IMR-90 (cell line): ENCODE measurements at regions not wholly inside any gene's neighbourhood (a gene's known extent, or its start where the extent isn't known, plus 50 kb on each side); places are given as distances from the start of the nearest gene placed in this dataset.

ENCODE experiments used
- ATAC-seq: fragments of 200-7000 bp; cut with Tn5 transposase; 2 replicates; pipeline ENCODE4 v1.9.1; 2020; ENCODE audit warnings: low read depth, mild to moderate bottlenecking, moderate library complexity
- BruUV-seq: library from RNA; stranded (reverse); fragments of 400-500 nt; replicated peaks from 2 replicates; lab custom pipeline; 2021; lab: Mats Ljungman, UMichigan
- CTCF ChIA-PET: fragments of 300-600 bp; formaldehyde crosslinking; extraction: SDS; loops from one replicate; lab custom pipeline; 2021; ENCODE audit warnings: antibody characterized with exemption; lab: Yijun Ruan, JAX
- POLR2A ChIA-PET: fragments of 300-600 bp; sonication (Branson Sonifier 250); formaldehyde crosslinking; loops from one replicate; lab custom pipeline; 2022; ENCODE audit warnings: antibody characterized with exemption; ENCODE audit not compliant: unreplicated experiment; lab: Charles Lee
- DNase-seq: peaks from one replicate; pipeline ENCODE4 v3.0.0; 2013
- H2AFZ ChIP-seq: replicated peaks from 2 replicates; pipeline ENCODE3; 2013; ENCODE audit warnings: low read length, mild to moderate bottlenecking; ENCODE audit not compliant: poor library complexity
- H2AK5ac ChIP-seq: 2 replicates; pipeline ENCODE4 v1.6.1; 2013; ENCODE audit warnings: low read depth, low read length, inconsistent platforms
- H2AK9ac ChIP-seq: replicated peaks from 2 replicates; pipeline ENCODE3; 2013; ENCODE audit warnings: mild to moderate bottlenecking, low read depth, low read length, moderate library complexity; ENCODE audit not compliant: poor library complexity
- H2BK120ac ChIP-seq: 2 replicates; pipeline ENCODE4 v1.6.1; 2013; ENCODE audit warnings: low read depth, low read length, inconsistent platforms
- H2BK15ac ChIP-seq: 3 replicates; pipeline ENCODE4 v1.6.1; 2013; ENCODE audit warnings: low read depth, low read length, inconsistent platforms
- H2BK20ac ChIP-seq: 2 replicates; pipeline ENCODE4 v1.6.1; 2013; ENCODE audit warnings: low read depth, mild to moderate bottlenecking, inconsistent platforms, low read length, moderate library complexity
- H2BK5ac ChIP-seq: 2 replicates; pipeline ENCODE4 v1.6.1; 2013; ENCODE audit warnings: mild to moderate bottlenecking, low read depth, low read length, inconsistent platforms; ENCODE audit not compliant: poor library complexity, severe bottlenecking
- H3K14ac ChIP-seq: replicated peaks from 2 replicates; pipeline ENCODE4 v1.6.1; 2013; ENCODE audit warnings: low read depth, low read length, inconsistent platforms
- H3K18ac ChIP-seq: 2 replicates; pipeline ENCODE4 v1.6.1; 2013; ENCODE audit warnings: low read depth, low read length, control low read depth
- H3K23ac ChIP-seq: 2 replicates; pipeline ENCODE4 v1.6.1; 2013; ENCODE audit warnings: low read depth, low read length, inconsistent platforms
- H3K27ac ChIP-seq: 2 replicates; pipeline ENCODE4 v1.5.1; 2013; ENCODE audit warnings: mild to moderate bottlenecking, control low read depth, low read length; ENCODE audit not compliant: insufficient read depth
- H3K27me3 ChIP-seq: 2 replicates; pipeline ENCODE4 v1.6.1; 2013; ENCODE audit warnings: low read length; ENCODE audit not compliant: control insufficient read depth, insufficient read depth
- H3K36me3 ChIP-seq: 2 replicates; pipeline ENCODE4 v1.6.1; 2013; ENCODE audit warnings: low read length, mixed read lengths; ENCODE audit not compliant: control insufficient read depth, insufficient read depth
- H3K4ac ChIP-seq: 2 replicates; pipeline ENCODE4 v1.6.1; 2013; ENCODE audit warnings: low read depth, low read length, inconsistent platforms
- H3K4me1 ChIP-seq: 2 replicates; pipeline ENCODE4 v1.6.1; 2013; ENCODE audit warnings: low read length, mixed read lengths; ENCODE audit not compliant: control insufficient read depth, insufficient read depth
- H3K4me2 ChIP-seq: 2 replicates; pipeline ENCODE4 v1.6.1; 2013; ENCODE audit warnings: low read depth, mild to moderate bottlenecking, control low read depth, low read length, moderate library complexity
- H3K4me3 ChIP-seq: 2 replicates; pipeline ENCODE4 v1.5.1; 2013; ENCODE audit warnings: low read depth, mild to moderate bottlenecking, control low read depth, low read length, moderate library complexity; ENCODE audit not compliant: insufficient read depth
- H3K56ac ChIP-seq: 2 replicates; pipeline ENCODE4 v1.6.1; 2013; ENCODE audit warnings: low read length, inconsistent platforms; ENCODE audit not compliant: insufficient read depth; ENCODE audit errors: extremely low read depth
- H3K79me1 ChIP-seq, 2 experiments: 2 replicates each; pipeline ENCODE4 v1.6.1; 2013; ENCODE audit warnings: low read length in 2 of 2, inconsistent platforms in 1 of 2, low read depth in 1 of 2
- H3K9ac ChIP-seq: 2 replicates; pipeline ENCODE4 v1.6.1; 2013; ENCODE audit warnings: low read depth, low read length, control low read depth
- H3K9me1 ChIP-seq: 2 replicates; pipeline ENCODE4 v1.6.1; 2013; ENCODE audit warnings: low read length, inconsistent platforms; ENCODE audit not compliant: insufficient read depth
- H3K9me3 ChIP-seq: 2 replicates; pipeline ENCODE4 v1.6.1; 2013; ENCODE audit warnings: low read length; ENCODE audit not compliant: control insufficient read depth, insufficient read depth
- H4K20me1 ChIP-seq: 2 replicates; pipeline ENCODE4 v1.6.1; 2013; ENCODE audit warnings: low read length, inconsistent platforms; ENCODE audit not compliant: insufficient read depth
- H4K5ac ChIP-seq: 2 replicates; pipeline ENCODE4 v1.6.1; 2013; ENCODE audit warnings: mild to moderate bottlenecking, low read depth, low read length, control low read depth
- H4K8ac ChIP-seq, 2 experiments: 2 replicates each; pipeline ENCODE4 v1.6.1; 2013; ENCODE audit warnings: low read depth in 2 of 2, low read length in 2 of 2, control low read depth in 1 of 2, inconsistent platforms in 1 of 2
- H4K91ac ChIP-seq: 2 replicates; pipeline ENCODE4 v1.6.1; 2013; ENCODE audit warnings: low read depth, low read length, inconsistent platforms; ENCODE audit not compliant: insufficient read depth
- BHLHE40 ChIP-seq: fragments of 150-350 bp; IDR thresholded peaks from 2 replicates; pipeline ENCODE4 v1.6.1; 2016; ENCODE audit warnings: mild to moderate bottlenecking, low read depth, low read length
- CEBPB ChIP-seq: IDR thresholded peaks from 2 replicates; pipeline ENCODE4 v1.6.1; 2012; ENCODE audit warnings: low read depth, low read length, improper control_type of control experiment
- CHD1 ChIP-seq: IDR thresholded peaks from 2 replicates; pipeline ENCODE4 v1.6.1; 2012; ENCODE audit warnings: low read depth, low read length, improper control_type of control experiment
- FOS ChIP-seq: fragments of 150-350 bp; IDR thresholded peaks from 2 replicates; pipeline ENCODE4 v1.6.1; 2016; ENCODE audit warnings: low read depth, low read length
- MAFK ChIP-seq: IDR thresholded peaks from 2 replicates; pipeline ENCODE4 v1.6.1; 2012; ENCODE audit warnings: low read depth, low read length, improper control_type of control experiment
- MAZ ChIP-seq: IDR thresholded peaks from 2 replicates; pipeline ENCODE4 v1.6.1; 2012; ENCODE audit warnings: low read depth, mild to moderate bottlenecking, low read length, improper control_type of control experiment, moderate library complexity, borderline replicate concordance
- MXI1 ChIP-seq: IDR thresholded peaks from 2 replicates; pipeline ENCODE4 v1.6.1; 2012; ENCODE audit warnings: low read depth, mild to moderate bottlenecking, low read length, moderate library complexity, borderline replicate concordance
- NFE2L2 ChIP-seq: fragments of 150-350 bp; IDR thresholded peaks from 2 replicates; pipeline ENCODE4 v1.6.1; 2016; ENCODE audit warnings: low read depth, mild to moderate bottlenecking, low read length
- POLR2A ChIP-seq: IDR thresholded peaks from 2 replicates; pipeline ENCODE4 v1.6.1; 2012; ENCODE audit warnings: mild to moderate bottlenecking, low read depth, low read length
- RAD21 ChIP-seq: IDR thresholded peaks from 2 replicates; pipeline ENCODE4 v1.6.1; 2012; ENCODE audit warnings: low read length, improper control_type of control experiment
- RCOR1 ChIP-seq: IDR thresholded peaks from 2 replicates; pipeline ENCODE4 v1.6.1; 2012; ENCODE audit warnings: mild to moderate bottlenecking, low read length, improper control_type of control experiment; ENCODE audit not compliant: insufficient replicate concordance
- RFX5 ChIP-seq: IDR thresholded peaks from 2 replicates; pipeline ENCODE4 v1.8.0; 2012; ENCODE audit warnings: low read depth, mild to moderate bottlenecking, low read length, moderate library complexity
- SMC3 ChIP-seq: fragments of 150-350 bp; IDR thresholded peaks from 2 replicates; pipeline ENCODE4 v1.6.1; 2016; ENCODE audit warnings: low read depth, mild to moderate bottlenecking, antibody characterized with exemption, low read length, moderate library complexity
- WGBS, 2 experiments: methylation state at CpG; one replicate each; pipeline versions ENCODE4 v1.1.5 to v1.1.7; 2013; ENCODE audit warnings: missing lambda C conversion rate in 2 of 2; ENCODE audit not compliant: insufficient read length in 1 of 2; ENCODE audit errors: extremely low coverage in 2 of 2; 5-methylcytosine and 5-hydroxymethylcytosine counted together
- dilution Hi-C: fragments of 300-500 bp; cut with HindIII; formaldehyde crosslinking; loops from one replicate; pipeline ENCODE4 v1.14.3; 2018; ENCODE audit warnings: low sequenced_read_pairs; ENCODE audit not compliant: unreplicated experiment
- in situ Hi-C: fragments of 300-500 bp; cut with MboI; formaldehyde crosslinking; loops from 3 replicates; pipeline ENCODE4 v1.14.3; 2019; ENCODE audit warnings: low sequenced_read_pairs, inconsistent platforms, mixed read lengths
- intact Hi-C: fragments of 100-400 bp; cut with micrococcal nuclease; formaldehyde crosslinking; loops from 2 replicates; pipeline ENCODE4 v1.10.0; 2022
- TF ChIP-seq, protein P1 (sequence below): fragments of 150-350 bp; IDR thresholded peaks from 2 replicates; pipeline ENCODE4 v1.6.1; 2016; ENCODE audit warnings: low read depth, mild to moderate bottlenecking, low read length, moderate library complexity, borderline replicate concordance
- TF ChIP-seq, protein P2 (sequence below): conservative IDR thresholded peaks from 2 replicates; pipeline ENCODE4 v1.5.1; 2012; ENCODE audit warnings: mild to moderate bottlenecking, low read depth, low read length, improper control_type of control experiment
- TF ChIP-seq, protein P3 (sequence below): fragments of 150-350 bp; IDR thresholded peaks from 2 replicates; pipeline ENCODE4 v1.6.1; 2017; ENCODE audit warnings: mild to moderate bottlenecking, antibody characterized with exemption, low read length, low read depth

DNA sequence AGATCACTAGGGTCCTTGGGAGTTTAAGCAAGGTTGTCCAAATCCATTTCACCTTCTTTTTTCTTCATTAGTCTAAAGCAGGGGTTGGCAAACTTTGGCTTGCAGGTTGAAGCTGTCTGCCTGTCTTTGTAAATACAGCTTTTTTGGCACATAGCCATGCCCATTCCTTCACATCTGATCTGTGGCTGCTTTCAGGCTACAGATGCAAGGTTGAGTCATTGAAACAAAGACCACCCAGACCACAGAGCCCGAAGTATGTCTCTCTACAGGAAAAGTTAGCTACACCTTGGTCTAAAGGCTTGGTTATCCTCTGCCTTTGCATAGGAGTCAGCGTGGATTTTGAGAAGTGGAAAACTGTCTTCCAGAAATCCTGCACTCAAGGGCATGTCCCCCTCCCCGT is 238.1 kb upstream of the STS start:
- Histone ChIP-seq H3K9me3 (peaks cover 7% of the 10 kb centered on the region; the same call in 1 of the 2 replicates), H4K8ac (no peak overlapping the region), H2AK9ac (no peak overlapping the region), H3K23ac (no peak overlapping the region), H2BK15ac (no peak overlapping the region), H3K27ac (no peak overlapping the region), H3K4me2 (no peak overlapping the region), H3K4me1 (no peaks in the 10 kb centered on the region), H3K36me3 (no peaks in the 10 kb centered on the region), H4K5ac (no peak overlapping the region), H4K20me1 (no peaks in the 10 kb centered on the region), H3K56ac (no peak overlapping the region), H3K9me1 (no peaks in the 10 kb centered on the region), H3K18ac (no peak overlapping the region), H2AK5ac (no peak overlapping the region), H3K9ac (no peak overlapping the region), H3K4ac (no peak overlapping the region), H2BK20ac (no peak overlapping the region), H4K91ac (no peak overlapping the region), H2BK120ac (no peak overlapping the region), H3K27me3 (no peaks in the 10 kb centered on the region), H2AFZ (no peak overlapping the region), H2BK5ac (no peak overlapping the region), H3K4me3 (no peak overlapping the region), H3K79me1 (no peaks in the 10 kb centered on the region), H3K14ac (no peak overlapping the region)
- dilution Hi-C loops (no loop called here), intact Hi-C loops (no loop called here), in situ Hi-C loops (no loop called here)
- TF ChIP-seq, protein P1, sequence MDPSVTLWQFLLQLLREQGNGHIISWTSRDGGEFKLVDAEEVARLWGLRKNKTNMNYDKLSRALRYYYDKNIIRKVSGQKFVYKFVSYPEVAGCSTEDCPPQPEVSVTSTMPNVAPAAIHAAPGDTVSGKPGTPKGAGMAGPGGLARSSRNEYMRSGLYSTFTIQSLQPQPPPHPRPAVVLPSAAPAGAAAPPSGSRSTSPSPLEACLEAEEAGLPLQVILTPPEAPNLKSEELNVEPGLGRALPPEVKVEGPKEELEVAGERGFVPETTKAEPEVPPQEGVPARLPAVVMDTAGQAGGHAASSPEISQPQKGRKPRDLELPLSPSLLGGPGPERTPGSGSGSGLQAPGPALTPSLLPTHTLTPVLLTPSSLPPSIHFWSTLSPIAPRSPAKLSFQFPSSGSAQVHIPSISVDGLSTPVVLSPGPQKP, result no peak
- TF ChIP-seq MAFK (no peak), FOS (no peak), CHD1 (no peak), CEBPB (no peak), SMC3 (no peak), RCOR1 (no peak), RFX5 (no peak), NFE2L2 (no peak), BHLHE40 (no peak), MAZ (no peak), RAD21 (no peak), MXI1 (no peak), POLR2A (no peak)
- TF ChIP-seq, protein P2, sequence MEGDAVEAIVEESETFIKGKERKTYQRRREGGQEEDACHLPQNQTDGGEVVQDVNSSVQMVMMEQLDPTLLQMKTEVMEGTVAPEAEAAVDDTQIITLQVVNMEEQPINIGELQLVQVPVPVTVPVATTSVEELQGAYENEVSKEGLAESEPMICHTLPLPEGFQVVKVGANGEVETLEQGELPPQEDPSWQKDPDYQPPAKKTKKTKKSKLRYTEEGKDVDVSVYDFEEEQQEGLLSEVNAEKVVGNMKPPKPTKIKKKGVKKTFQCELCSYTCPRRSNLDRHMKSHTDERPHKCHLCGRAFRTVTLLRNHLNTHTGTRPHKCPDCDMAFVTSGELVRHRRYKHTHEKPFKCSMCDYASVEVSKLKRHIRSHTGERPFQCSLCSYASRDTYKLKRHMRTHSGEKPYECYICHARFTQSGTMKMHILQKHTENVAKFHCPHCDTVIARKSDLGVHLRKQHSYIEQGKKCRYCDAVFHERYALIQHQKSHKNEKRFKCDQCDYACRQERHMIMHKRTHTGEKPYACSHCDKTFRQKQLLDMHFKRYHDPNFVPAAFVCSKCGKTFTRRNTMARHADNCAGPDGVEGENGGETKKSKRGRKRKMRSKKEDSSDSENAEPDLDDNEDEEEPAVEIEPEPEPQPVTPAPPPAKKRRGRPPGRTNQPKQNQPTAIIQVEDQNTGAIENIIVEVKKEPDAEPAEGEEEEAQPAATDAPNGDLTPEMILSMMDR, result no peak
- TF ChIP-seq, protein P3, sequence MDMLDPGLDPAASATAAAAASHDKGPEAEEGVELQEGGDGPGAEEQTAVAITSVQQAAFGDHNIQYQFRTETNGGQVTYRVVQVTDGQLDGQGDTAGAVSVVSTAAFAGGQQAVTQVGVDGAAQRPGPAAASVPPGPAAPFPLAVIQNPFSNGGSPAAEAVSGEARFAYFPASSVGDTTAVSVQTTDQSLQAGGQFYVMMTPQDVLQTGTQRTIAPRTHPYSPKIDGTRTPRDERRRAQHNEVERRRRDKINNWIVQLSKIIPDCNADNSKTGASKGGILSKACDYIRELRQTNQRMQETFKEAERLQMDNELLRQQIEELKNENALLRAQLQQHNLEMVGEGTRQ, result no peak
- ATAC-seq (no peak), DNase-seq (no peak)
- BruUV-seq, result no TSS peak
- ChIA-PET POLR2A (no interaction called here), CTCF (no interaction called here)
- WGBS, 2 experiments, result 30% methylated on average over 2 of the region's 3 CpGs; no CpG with 5 or more reads in 1 of the 2 experiments
